MM.1S (cell line): ENCODE measurements at regions not wholly inside any gene's neighbourhood (a gene's known extent, or its start where the extent isn't known, plus 50 kb on each side); places are given as distances from the start of the nearest gene placed in this dataset.

Experiments
- EZH2 ChIP-seq: fragments of 300-600 bp; sonication (generic); optimal IDR thresholded peaks from 2 replicates; pipeline ENCODE3; 2017; ENCODE audit warnings: low read depth, mild to moderate bottlenecking, antibody characterized with exemption, low read length, mixed read lengths
- EZH2phosphoT487 ChIP-seq: fragments of 300-600 bp; sonication (generic); IDR thresholded peaks from 2 replicates; pipeline ENCODE4 v1.6.1; 2018; ENCODE audit warnings: antibody characterized with exemption, low read length
- TF ChIP-seq, protein P1 (sequence below): fragments of 300-600 bp; sonication (generic); IDR thresholded peaks from 2 replicates; pipeline ENCODE4 v1.5.1; 2016; ENCODE audit warnings: antibody characterized with exemption, low read length, mixed read lengths

DNA sequence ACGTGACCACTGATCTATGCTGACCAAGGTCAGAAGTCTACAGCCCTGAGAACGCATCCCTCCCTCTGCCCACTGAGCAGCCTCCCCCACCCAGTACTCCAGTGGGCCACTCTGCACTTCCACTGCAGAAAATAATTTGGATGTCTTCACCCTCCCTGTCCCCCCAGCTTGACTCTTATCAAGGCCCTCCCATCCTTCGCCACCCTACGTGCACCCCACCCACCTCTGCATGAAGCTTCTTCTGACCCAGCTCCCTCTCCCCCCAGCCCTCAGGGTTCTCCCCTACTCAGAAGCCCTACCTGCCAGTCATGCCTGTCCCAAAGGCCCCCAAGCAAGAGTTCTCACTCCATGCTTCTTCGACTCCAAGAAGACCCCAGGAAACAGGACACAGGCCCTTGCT, 138.5 kb upstream of the FSTL4 start:
- TF ChIP-seq, protein P1, sequence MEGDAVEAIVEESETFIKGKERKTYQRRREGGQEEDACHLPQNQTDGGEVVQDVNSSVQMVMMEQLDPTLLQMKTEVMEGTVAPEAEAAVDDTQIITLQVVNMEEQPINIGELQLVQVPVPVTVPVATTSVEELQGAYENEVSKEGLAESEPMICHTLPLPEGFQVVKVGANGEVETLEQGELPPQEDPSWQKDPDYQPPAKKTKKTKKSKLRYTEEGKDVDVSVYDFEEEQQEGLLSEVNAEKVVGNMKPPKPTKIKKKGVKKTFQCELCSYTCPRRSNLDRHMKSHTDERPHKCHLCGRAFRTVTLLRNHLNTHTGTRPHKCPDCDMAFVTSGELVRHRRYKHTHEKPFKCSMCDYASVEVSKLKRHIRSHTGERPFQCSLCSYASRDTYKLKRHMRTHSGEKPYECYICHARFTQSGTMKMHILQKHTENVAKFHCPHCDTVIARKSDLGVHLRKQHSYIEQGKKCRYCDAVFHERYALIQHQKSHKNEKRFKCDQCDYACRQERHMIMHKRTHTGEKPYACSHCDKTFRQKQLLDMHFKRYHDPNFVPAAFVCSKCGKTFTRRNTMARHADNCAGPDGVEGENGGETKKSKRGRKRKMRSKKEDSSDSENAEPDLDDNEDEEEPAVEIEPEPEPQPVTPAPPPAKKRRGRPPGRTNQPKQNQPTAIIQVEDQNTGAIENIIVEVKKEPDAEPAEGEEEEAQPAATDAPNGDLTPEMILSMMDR = no peak
- TF ChIP-seq EZH2 (no peak), EZH2phosphoT487 (no peak)
